GM12873 (cell line): ENCODE measurements at regions not wholly inside any gene's neighbourhood (a gene's known extent, or its start where the extent isn't known, plus 50 kb on each side); places are given as distances from the start of the nearest gene placed in this dataset.
A peak's percentile ranks its signal among the peaks of the same experiment; 100 is the strongest.

Experiments used
- TF ChIP-seq, protein P1 (sequence below): IDR thresholded peaks from 2 replicates; pipeline ENCODE4 v1.5.1; 2012; ENCODE audit warnings: low read depth, mild to moderate bottlenecking, moderate library complexity, low read length, control low read depth; ENCODE audit not compliant: insufficient read depth; ENCODE audit errors: missing control alignments

DNA sequence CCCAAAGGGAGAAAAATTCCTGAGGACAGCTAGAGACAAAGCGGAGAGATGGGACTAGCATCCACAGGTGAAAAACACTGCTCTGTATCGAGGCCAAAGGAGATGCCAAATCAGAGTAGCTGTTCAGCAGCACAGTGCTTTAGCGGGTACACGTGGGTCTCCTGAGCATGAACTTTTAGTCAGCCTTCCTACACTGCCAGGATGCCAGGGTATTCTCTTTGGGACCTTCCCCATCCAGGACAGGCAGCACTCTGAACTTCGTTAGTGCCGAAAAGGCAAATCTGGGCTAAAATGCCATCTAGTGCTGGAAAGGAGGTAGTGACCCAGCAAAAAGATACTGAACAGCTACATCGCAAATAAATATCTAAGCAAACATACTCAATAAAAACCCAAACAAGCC is 64.9 kb downstream of the C6orf58 start:
- TF ChIP-seq, protein P1, sequence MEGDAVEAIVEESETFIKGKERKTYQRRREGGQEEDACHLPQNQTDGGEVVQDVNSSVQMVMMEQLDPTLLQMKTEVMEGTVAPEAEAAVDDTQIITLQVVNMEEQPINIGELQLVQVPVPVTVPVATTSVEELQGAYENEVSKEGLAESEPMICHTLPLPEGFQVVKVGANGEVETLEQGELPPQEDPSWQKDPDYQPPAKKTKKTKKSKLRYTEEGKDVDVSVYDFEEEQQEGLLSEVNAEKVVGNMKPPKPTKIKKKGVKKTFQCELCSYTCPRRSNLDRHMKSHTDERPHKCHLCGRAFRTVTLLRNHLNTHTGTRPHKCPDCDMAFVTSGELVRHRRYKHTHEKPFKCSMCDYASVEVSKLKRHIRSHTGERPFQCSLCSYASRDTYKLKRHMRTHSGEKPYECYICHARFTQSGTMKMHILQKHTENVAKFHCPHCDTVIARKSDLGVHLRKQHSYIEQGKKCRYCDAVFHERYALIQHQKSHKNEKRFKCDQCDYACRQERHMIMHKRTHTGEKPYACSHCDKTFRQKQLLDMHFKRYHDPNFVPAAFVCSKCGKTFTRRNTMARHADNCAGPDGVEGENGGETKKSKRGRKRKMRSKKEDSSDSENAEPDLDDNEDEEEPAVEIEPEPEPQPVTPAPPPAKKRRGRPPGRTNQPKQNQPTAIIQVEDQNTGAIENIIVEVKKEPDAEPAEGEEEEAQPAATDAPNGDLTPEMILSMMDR: peak; percentile 70
